K562 (cell line): ENCODE measurements at regions not wholly inside any gene's neighbourhood (a gene's known extent, or its start where the extent isn't known, plus 50 kb on each side); places are given as distances from the start of the nearest gene placed in this dataset.

ENCODE experiments used
- ATAC-seq: fragments of 200-7000 bp; cut with Tn5 transposase; 3 replicates; pipeline ENCODE4 v1.9.1; 2020; ENCODE audit warnings: moderate library complexity
- BruUV-seq: library from RNA; stranded (reverse); fragments of 400-500 nt; replicated peaks from 2 replicates; lab custom pipeline; 2021; lab: Mats Ljungman, UMichigan
- CTCF ChIA-PET: fragments of 300-600 bp; formaldehyde crosslinking; extraction: SDS; loops from one replicate; lab custom pipeline; 2021; ENCODE audit warnings: low intra/inter-chr PET ratio; lab: Yijun Ruan, JAX
- POLR2A ChIA-PET: fragments of 300-600, 350-650 bp; sonication (Branson Sonifier 250); formaldehyde crosslinking; extraction: SDS; loops from one replicate; lab custom pipeline; 2021; ENCODE audit warnings: antibody characterized with exemption, inconsistent platforms; lab: Yijun Ruan, JAX
- DNase-seq, 4 experiments: peaks; one replicate each; pipeline versions ENCODE4 v3.0.0 to v3.0.0-alpha.2; 2011 to 2018; ENCODE audit warnings: low spot score in 3 of 4, mixed read lengths in 3 of 4; ENCODE audit errors: extremely low read depth in 1 of 4
- FAIRE-seq: peaks from 2 replicates; lab custom pipeline; 2011; peaks lifted over from hg19 to GRCh38; lab: Jason Lieb, UNC
- H2AFZ ChIP-seq: 2 replicates; pipeline ENCODE4 v1.6.0; 2011; ENCODE audit warnings: low read depth, low read length, control low read depth, inconsistent platforms
- H3K27ac ChIP-seq: fragments of 200-600 bp; 3 replicates; pipeline ENCODE4 v1.8.0; 2011; ENCODE audit warnings: low read depth, mild to moderate bottlenecking, control low read depth, inconsistent platforms, low read length, moderate library complexity, mixed read lengths; ENCODE audit errors: extremely low read depth
- H3K27me3 ChIP-seq, 2 experiments: fragments of 300-600 bp in 1 of 2; 2 replicates in 1 of 2; 3 replicates in 1 of 2; pipeline versions ENCODE4 v1.6.0 to v1.8.0; 2011; ENCODE audit warnings: inconsistent platforms in 2 of 2, low read length in 2 of 2, mild to moderate bottlenecking in 1 of 2, mixed read lengths in 1 of 2, moderate library complexity in 1 of 2; ENCODE audit not compliant: control insufficient read depth in 2 of 2, insufficient read depth in 2 of 2
- H3K36me3 ChIP-seq: fragments of 300-600 bp; 3 replicates; pipeline ENCODE4 v1.8.0; 2011; ENCODE audit warnings: mild to moderate bottlenecking, low read length, inconsistent platforms; ENCODE audit not compliant: control insufficient read depth, insufficient read depth
- H3K4me1 ChIP-seq, 2 experiments: fragments of 200-600 bp in 1 of 2; replicated peaks in 1 of 2; 2 replicates in 1 of 2; 3 replicates in 1 of 2; pipeline versions ENCODE4 v1.5.1 to v1.8.0; 2011; ENCODE audit warnings: inconsistent platforms in 2 of 2, low read length in 2 of 2, mild to moderate bottlenecking in 1 of 2, mixed read lengths in 1 of 2, moderate library complexity in 1 of 2; ENCODE audit not compliant: control insufficient read depth in 2 of 2, insufficient read depth in 2 of 2
- H3K4me2 ChIP-seq: 2 replicates; pipeline ENCODE4 v1.6.1; 2011; ENCODE audit warnings: low read length, control low read depth, inconsistent platforms, mixed read lengths; ENCODE audit not compliant: insufficient read depth
- H3K4me3 ChIP-seq: fragments of 200-600 bp; sonication (generic), shearing (Covaris generic); 2 replicates; pipeline ENCODE4 v1.5.1; 2016; ENCODE audit warnings: control low read depth, inconsistent platforms
- H3K79me2 ChIP-seq: fragments of 200-600 bp; 3 replicates; pipeline ENCODE4 v1.8.0; 2011; ENCODE audit warnings: low read length, inconsistent platforms; ENCODE audit not compliant: control insufficient read depth, insufficient read depth
- H3K9ac ChIP-seq, 2 experiments: 2 replicates each; pipeline versions ENCODE4 v1.6.0 to v1.6.1; 2011; ENCODE audit warnings: low read depth in 2 of 2, low read length in 2 of 2, control low read depth in 1 of 2, inconsistent platforms in 1 of 2, mild to moderate bottlenecking in 1 of 2, mixed read lengths in 1 of 2; ENCODE audit not compliant: insufficient read depth in 1 of 2
- H3K9me1 ChIP-seq: one replicate; pipeline ENCODE4 v1.6.0; 2011; ENCODE audit warnings: inconsistent platforms, mild to moderate bottlenecking, low read length, moderate library complexity; ENCODE audit not compliant: control insufficient read depth, insufficient read depth
- H3K9me3 ChIP-seq: replicated peaks from 2 replicates; pipeline ENCODE4 v1.5.1; 2011; ENCODE audit warnings: low read depth, low read length, inconsistent platforms; ENCODE audit not compliant: control insufficient read depth, insufficient read depth
- H4K20me1 ChIP-seq: replicated peaks from 2 replicates; pipeline ENCODE4 v1.6.1; 2011; ENCODE audit warnings: low read length, inconsistent platforms, mixed read lengths; ENCODE audit not compliant: control insufficient read depth, insufficient read depth
- ARHGAP35 ChIP-seq: fragments of 450-650 bp; IDR thresholded peaks from 2 replicates; pipeline ENCODE4 v1.6.1; 2018; ENCODE audit not compliant: partially characterized antibody
- ARID2 ChIP-seq: fragments of 450-650 bp; IDR thresholded peaks from 2 replicates; pipeline ENCODE4 v1.6.1; 2017; ENCODE audit warnings: antibody characterized with exemption, mild to moderate bottlenecking
- CBX2 ChIP-seq: fragments of 200-600 bp; sonication (generic); IDR thresholded peaks from one replicate; pipeline ENCODE4 v1.6.1; 2012; ENCODE audit warnings: mild to moderate bottlenecking, low read length, inconsistent platforms; ENCODE audit not compliant: insufficient read depth, poor library complexity, severe bottlenecking
- HMG20B ChIP-seq: fragments of 250-450 bp; sonication (Bioruptor Pico); IDR thresholded peaks from 2 replicates; pipeline ENCODE4 v1.5.0; 2021; ENCODE audit warnings: mild to moderate bottlenecking
- KDM2B ChIP-seq: fragments of 250-450 bp; sonication (Bioruptor Pico); IDR thresholded peaks from 2 replicates; pipeline ENCODE4 v1.8.0; 2021; ENCODE audit warnings: mild to moderate bottlenecking, moderate library complexity
- MYBL2 ChIP-seq, 2 experiments: fragments of 450-650 bp in 1 of 2; sonication (generic) in 1 of 2; formaldehyde crosslinking in 1 of 2; IDR thresholded peaks; 2 replicates each; pipeline versions ENCODE4 v1.6.1 to v1.8.1; 2017 to 2022; ENCODE audit warnings: borderline replicate concordance in 1 of 2, inconsistent platforms in 1 of 2, low read depth in 1 of 2, mild to moderate bottlenecking in 1 of 2, missing genetic modification reagents in 1 of 2, moderate library complexity in 1 of 2
- NFE2 ChIP-seq: IDR thresholded peaks from 2 replicates; pipeline ENCODE4 v1.6.1; 2014; ENCODE audit warnings: antibody characterized with exemption, low read depth
- U2AF2 ChIP-seq: fragments of 200-400 bp; formaldehyde crosslinking; optimal IDR thresholded peaks from 2 replicates; pipeline ENCODE3; 2017; ENCODE audit warnings: low read depth, mild to moderate bottlenecking, low read length
- ZFX ChIP-seq: sonication (generic); formaldehyde crosslinking; IDR thresholded peaks from 2 replicates; pipeline ENCODE4 v1.8.0; 2022; ENCODE audit warnings: mild to moderate bottlenecking, missing genetic modification reagents, moderate library complexity
- WGBS: fragments of 100-300 bp; shearing (Covaris generic); methylation state at CpG from one replicate; pipeline ENCODE4 v1.1.6; 2016; ENCODE audit warnings: low coverage, mixed read lengths; ENCODE audit not compliant: insufficient coverage; ENCODE audit errors: missing lambda C conversion rate; 5-methylcytosine and 5-hydroxymethylcytosine counted together
- in situ Hi-C: fragments of 300-500 bp; cut with MboI; formaldehyde crosslinking; loops from 4 replicates; pipeline ENCODE4 v1.15.0; 2018; ENCODE audit warnings: inconsistent platforms, mixed read lengths
- intact Hi-C: fragments of 100-400 bp; cut with micrococcal nuclease; formaldehyde crosslinking; loops from 2 replicates; pipeline ENCODE4 v1.14.2; 2022
- TF ChIP-seq, protein P1 (sequence below), 3 experiments: IDR thresholded peaks in 2 of 3; conservative IDR thresholded peaks in 1 of 3; 2 replicates each; pipeline ENCODE4 v1.5.1; 2011 to 2012; ENCODE audit warnings: low read length in 3 of 3, mild to moderate bottlenecking in 3 of 3, control low read depth in 2 of 3, improper control_type of control experiment in 1 of 3, inconsistent platforms in 1 of 3, low read depth in 1 of 3, mixed read lengths in 1 of 3, moderate library complexity in 1 of 3; ENCODE audit not compliant: insufficient read depth in 2 of 3
- TF ChIP-seq, protein P2 (sequence below): sonication (generic); formaldehyde crosslinking; IDR thresholded peaks from 2 replicates; pipeline ENCODE4 v1.8.1; 2023; ENCODE audit warnings: missing genetic modification reagents, mild to moderate bottlenecking, borderline replicate concordance
- TF ChIP-seq, protein P3 (sequence below): fragments of 450-650 bp; IDR thresholded peaks from 2 replicates; pipeline ENCODE4 v1.6.1; 2017; ENCODE audit warnings: antibody characterized with exemption

DNA sequence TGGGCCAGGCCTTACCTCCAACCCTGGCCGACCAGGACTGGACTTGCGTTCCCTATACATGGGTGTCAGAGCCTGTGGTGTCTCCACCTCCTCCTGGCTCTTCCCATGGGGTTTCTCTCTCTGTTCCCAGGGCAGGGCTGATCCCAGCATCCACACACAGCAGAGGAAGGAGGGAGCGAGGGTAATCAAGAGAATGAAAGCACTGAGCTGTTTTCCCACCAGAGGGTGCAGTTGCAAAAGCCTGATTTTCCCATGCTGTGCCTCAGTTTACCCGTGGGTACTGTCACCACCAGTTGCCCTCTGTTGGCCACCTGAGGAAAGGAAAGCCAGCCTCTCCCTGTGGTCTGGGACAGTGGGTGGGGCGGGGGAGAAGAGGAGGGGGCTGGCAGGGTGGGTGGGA, 249.7 kb upstream of the GSE1 start (continued):
- TF ChIP-seq, protein P1, sequence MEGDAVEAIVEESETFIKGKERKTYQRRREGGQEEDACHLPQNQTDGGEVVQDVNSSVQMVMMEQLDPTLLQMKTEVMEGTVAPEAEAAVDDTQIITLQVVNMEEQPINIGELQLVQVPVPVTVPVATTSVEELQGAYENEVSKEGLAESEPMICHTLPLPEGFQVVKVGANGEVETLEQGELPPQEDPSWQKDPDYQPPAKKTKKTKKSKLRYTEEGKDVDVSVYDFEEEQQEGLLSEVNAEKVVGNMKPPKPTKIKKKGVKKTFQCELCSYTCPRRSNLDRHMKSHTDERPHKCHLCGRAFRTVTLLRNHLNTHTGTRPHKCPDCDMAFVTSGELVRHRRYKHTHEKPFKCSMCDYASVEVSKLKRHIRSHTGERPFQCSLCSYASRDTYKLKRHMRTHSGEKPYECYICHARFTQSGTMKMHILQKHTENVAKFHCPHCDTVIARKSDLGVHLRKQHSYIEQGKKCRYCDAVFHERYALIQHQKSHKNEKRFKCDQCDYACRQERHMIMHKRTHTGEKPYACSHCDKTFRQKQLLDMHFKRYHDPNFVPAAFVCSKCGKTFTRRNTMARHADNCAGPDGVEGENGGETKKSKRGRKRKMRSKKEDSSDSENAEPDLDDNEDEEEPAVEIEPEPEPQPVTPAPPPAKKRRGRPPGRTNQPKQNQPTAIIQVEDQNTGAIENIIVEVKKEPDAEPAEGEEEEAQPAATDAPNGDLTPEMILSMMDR (IDR thresholded peaks at IDR 0.05 in 2 of 3, conservative IDR thresholded peaks at IDR 0.05 in 1 of 3; ENCODE audit: insufficient read depth in 2 of 3, low read depth in 1 of 3, low read length in 3 of 3): peak in 2 of 3 experiments; percentile 21 to 23; a peak in 1 of 6 replicates
- TF ChIP-seq HMG20B (CRISPR knock-in tag): no peak
- no peak for TF ChIP-seq CBX2
- TF ChIP-seq ZFX (CRISPR knock-in tag): 0 out of 2 replicates have a peak, but pooled peaks have one; percentile 2

DNA sequence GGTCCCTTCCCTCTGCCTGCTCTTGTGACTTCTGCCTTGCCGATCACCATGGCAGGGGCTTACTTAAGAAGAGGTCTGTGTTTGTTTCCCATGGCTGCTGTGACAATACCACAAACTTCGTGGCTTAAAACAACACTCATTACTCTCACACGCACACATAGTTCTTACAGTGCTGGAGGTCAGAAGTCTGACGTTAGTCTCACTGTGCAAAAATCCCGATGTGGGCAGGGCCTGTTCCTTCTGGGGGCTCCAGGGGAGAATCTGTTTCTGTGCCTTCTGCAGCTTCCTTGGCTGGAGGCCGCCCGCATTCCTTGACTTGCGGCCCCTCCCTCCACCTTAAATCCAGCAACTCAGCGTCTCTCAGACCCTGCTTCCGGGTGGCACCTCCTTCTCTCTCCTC, 249.2 kb upstream of the GSE1 start:
- BruUV-seq: no TSS peak
- CTCF ChIA-PET: no interaction called here
- peak; percentile 6 for FAIRE-seq
- no peak for TF ChIP-seq U2AF2
- TF ChIP-seq ARID2: no peak
- no peak for TF ChIP-seq NFE2
- TF ChIP-seq KDM2B: no peak
- TF ChIP-seq, protein P2, sequence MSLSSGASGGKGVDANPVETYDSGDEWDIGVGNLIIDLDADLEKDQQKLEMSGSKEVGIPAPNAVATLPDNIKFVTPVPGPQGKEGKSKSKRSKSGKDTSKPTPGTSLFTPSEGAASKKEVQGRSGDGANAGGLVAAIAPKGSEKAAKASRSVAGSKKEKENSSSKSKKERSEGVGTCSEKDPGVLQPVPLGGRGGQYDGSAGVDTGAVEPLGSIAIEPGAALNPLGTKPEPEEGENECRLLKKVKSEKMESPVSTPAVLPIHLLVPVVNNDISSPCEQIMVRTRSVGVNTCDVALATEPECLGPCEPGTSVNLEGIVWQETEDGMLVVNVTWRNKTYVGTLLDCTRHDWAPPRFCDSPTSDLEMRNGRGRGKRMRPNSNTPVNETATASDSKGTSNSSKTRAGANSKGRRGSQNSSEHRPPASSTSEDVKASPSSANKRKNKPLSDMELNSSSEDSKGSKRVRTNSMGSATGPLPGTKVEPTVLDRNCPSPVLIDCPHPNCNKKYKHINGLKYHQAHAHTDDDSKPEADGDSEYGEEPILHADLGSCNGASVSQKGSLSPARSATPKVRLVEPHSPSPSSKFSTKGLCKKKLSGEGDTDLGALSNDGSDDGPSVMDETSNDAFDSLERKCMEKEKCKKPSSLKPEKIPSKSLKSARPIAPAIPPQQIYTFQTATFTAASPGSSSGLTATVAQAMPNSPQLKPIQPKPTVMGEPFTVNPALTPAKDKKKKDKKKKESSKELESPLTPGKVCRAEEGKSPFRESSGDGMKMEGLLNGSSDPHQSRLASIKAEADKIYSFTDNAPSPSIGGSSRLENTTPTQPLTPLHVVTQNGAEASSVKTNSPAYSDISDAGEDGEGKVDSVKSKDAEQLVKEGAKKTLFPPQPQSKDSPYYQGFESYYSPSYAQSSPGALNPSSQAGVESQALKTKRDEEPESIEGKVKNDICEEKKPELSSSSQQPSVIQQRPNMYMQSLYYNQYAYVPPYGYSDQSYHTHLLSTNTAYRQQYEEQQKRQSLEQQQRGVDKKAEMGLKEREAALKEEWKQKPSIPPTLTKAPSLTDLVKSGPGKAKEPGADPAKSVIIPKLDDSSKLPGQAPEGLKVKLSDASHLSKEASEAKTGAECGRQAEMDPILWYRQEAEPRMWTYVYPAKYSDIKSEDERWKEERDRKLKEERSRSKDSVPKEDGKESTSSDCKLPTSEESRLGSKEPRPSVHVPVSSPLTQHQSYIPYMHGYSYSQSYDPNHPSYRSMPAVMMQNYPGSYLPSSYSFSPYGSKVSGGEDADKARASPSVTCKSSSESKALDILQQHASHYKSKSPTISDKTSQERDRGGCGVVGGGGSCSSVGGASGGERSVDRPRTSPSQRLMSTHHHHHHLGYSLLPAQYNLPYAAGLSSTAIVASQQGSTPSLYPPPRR: no peak
- no peak for TF ChIP-seq ARHGAP35
- no peak for TF ChIP-seq MYBL2 (IDR thresholded peaks at IDR 0.05; ENCODE audit: low read depth)
- TF ChIP-seq MYBL2 (CRISPR knock-in tag; IDR thresholded peaks at IDR 0.05; ENCODE audit: borderline replicate concordance): no peak
- TF ChIP-seq, protein P3, sequence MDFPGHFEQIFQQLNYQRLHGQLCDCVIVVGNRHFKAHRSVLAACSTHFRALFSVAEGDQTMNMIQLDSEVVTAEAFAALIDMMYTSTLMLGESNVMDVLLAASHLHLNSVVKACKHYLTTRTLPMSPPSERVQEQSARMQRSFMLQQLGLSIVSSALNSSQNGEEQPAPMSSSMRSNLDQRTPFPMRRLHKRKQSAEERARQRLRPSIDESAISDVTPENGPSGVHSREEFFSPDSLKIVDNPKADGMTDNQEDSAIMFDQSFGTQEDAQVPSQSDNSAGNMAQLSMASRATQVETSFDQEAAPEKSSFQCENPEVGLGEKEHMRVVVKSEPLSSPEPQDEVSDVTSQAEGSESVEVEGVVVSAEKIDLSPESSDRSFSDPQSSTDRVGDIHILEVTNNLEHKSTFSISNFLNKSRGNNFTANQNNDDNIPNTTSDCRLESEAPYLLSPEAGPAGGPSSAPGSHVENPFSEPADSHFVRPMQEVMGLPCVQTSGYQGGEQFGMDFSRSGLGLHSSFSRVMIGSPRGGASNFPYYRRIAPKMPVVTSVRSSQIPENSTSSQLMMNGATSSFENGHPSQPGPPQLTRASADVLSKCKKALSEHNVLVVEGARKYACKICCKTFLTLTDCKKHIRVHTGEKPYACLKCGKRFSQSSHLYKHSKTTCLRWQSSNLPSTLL: no peak

More for the DNA sequence above, 249.2 kb upstream of the GSE1 start:
- H3K9me3 ChIP-seq: no peaks in the 10 kb centered on the region
- H3K9ac ChIP-seq: no peak overlapping the region
- ATAC-seq: no peak
- no peak overlapping the region for H3K27ac ChIP-seq
- 38% methylated on average over 10 of the region's 10 CpGs for WGBS
- H3K79me2 ChIP-seq: peaks cover 3% of the 10 kb centered on the region; the same call in 1 of the 3 replicates
- H3K9me1 ChIP-seq: peaks cover 3% of the 10 kb centered on the region
- no peak for DNase-seq
- H3K4me3 ChIP-seq: no peak overlapping the region
- H4K20me1 ChIP-seq: no peaks in the 10 kb centered on the region
- no peak overlapping the region for H2AFZ ChIP-seq
- in situ Hi-C loops: loop anchor here (10.0 kb wide), 1 partner anchor 249 kb away; the partner anchor contains the start of gene CIBAR2
- intact Hi-C loops: no loop called here
- no peak overlapping the region for H3K4me2 ChIP-seq
- H3K27me3 ChIP-seq: no peaks in the 10 kb centered on the region
- POLR2A ChIA-PET: interaction anchor here (1.5 to 1.6 kb wide), 3 partner anchors 16 to 27 kb away, joined by 3 to 5 read pairs (median 3); no protein-coding TSS in a partner anchor
- peaks cover 27 to 80% of the 10 kb centered on the region in 2 experiments for H3K4me1 ChIP-seq
- no peaks in the 10 kb centered on the region for H3K36me3 ChIP-seq
